Esophagus mucosa (tissue), 1 donor: ENCODE measurements at regions not wholly inside any gene's neighbourhood (a gene's known extent, or its start where the extent isn't known, plus 50 kb on each side); places are given as distances from the start of the nearest gene placed in this dataset.

Experiments used
- ATAC-seq: fragments of 200-7000 bp; cut with Tn5 transposase; one replicate; pipeline ENCODE4 v1.9.1; 2020
- donor health status: DM: yes; HTN: yes; CAD: no.

DNA sequence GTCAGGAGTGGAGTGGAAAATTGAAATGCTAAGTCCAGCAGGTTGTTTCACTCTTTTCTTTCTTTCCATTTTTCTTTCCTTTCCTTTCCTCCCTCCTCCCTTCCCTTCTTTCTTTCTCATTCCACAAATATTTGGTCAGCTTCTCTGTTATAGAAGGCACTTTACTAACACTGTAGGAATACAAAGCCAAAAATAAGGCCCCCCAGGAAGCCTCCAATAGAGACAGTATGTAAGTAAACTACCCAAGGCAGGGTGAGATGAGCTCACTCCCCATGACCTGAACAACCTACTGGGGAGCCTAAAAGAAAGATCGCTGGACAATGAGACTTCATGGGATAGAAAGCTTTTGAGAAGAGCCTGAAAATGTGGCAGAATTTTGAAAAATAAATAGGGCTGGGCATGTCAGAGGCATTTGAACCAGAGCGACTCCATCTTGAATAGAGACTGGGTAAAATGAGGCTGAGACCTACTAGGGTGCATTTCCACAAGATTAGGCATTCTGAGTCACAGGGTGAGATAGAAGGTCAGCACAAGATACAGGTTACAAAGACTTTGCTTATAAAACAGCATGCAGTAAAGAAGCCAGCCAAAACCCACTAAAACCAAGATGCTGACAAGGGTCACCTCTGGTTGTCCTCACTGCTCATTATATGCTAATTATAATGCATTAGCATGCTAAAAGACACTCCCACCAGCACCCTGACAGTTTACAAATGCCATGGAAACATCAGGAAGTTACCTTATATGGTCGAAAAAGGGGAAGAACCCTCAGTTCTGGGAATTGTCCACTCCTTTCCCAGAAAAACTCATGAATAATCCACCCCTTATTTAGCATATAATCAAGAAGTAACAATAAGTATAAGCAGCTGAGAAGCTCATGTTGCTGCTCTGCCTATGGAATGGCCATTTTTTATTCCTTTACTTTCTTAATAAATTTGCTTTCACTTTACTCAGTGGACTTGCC, 158.9 kb upstream of the EGFLAM start:
- no peak for ATAC-seq

GRCh38 chr5:38094889-38095288, 163.5 kb upstream of the EGFLAM start:
- ATAC-seq, result no peak

DNA sequence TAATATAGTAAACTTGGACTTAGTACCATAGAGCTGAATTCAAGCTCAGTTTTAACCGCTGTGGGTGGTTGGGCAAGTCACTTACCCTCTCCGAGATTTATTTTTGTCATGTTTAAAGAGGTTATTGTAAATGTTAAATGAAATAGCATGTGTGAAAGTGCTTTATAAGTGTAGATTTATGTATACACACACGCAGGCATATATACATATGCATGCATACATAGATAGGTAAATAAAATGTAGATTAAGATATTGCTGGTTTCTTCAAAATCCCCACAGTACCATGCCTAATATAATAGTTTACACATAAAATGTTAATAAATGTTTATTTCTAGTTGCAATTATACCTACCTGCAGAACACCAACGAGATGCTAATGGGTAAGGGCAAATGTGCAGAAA, 164.5 kb upstream of the EGFLAM start:
- no peak for ATAC-seq

DNA sequence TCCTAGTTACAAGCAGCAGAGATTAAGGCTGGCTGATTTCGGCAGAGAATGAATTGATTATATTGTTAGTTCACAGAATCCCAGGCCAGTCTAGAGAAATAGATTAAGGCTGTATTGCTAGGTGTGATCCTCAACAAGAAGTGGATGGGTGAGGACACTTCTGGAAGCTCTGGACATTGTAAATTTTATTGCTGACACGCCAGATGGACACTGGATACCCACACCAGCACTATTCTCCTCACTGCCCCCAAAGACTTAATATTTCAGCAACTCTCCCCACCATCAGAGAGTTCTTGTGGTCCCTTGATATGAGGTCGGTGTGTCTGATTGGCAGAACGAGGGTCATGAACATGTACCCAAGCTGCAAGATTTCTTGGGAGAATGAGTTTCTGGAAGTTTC, 171.6 kb upstream of the EGFLAM start:
- no peak for ATAC-seq

GRCh38 chr5:38079620-38080402, 178.5 kb upstream of the EGFLAM start:
- ATAC-seq, result no peak

- ATAC-seq, result no peak
Observed at GRCh38 chr5:38078161-38078560, 180.2 kb upstream of the EGFLAM start.

GRCh38 chr5:38077652-38078051, 180.7 kb upstream of the EGFLAM start:
- ATAC-seq, result no peak

- no peak for ATAC-seq
Observed at GRCh38 chr5:38071831-38072694, 186.3 kb upstream of the EGFLAM start.

- ATAC-seq, result no peak
Observed at GRCh38 chr5:38070304-38070950, 187.9 kb upstream of the EGFLAM start.

DNA sequence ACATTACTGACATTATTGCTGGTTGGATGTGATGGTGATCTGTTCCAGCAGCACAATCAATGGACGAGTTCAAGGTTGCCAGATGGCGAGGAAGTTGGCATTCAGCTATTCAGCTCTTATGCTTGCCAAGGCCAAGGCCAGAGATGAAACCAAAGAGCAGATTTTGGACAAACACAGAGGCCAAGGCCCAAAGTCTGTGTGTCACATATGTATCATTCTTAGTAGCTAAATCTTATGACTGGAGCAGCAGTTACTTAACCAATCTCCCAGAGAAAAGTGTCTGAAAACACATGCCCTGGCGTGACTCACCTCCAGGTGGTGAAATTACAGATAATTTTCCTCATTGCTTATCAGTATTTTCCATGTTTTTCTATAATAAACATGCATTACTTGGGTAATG, 189.0 kb upstream of the EGFLAM start:
- no peak for ATAC-seq

GRCh38 chr5:38060354-38060753, 198.0 kb upstream of the EGFLAM start:
- no peak for ATAC-seq

- no peak for ATAC-seq
Observed at GRCh38 chr5:38059876-38060275, 198.5 kb upstream of the EGFLAM start.

DNA sequence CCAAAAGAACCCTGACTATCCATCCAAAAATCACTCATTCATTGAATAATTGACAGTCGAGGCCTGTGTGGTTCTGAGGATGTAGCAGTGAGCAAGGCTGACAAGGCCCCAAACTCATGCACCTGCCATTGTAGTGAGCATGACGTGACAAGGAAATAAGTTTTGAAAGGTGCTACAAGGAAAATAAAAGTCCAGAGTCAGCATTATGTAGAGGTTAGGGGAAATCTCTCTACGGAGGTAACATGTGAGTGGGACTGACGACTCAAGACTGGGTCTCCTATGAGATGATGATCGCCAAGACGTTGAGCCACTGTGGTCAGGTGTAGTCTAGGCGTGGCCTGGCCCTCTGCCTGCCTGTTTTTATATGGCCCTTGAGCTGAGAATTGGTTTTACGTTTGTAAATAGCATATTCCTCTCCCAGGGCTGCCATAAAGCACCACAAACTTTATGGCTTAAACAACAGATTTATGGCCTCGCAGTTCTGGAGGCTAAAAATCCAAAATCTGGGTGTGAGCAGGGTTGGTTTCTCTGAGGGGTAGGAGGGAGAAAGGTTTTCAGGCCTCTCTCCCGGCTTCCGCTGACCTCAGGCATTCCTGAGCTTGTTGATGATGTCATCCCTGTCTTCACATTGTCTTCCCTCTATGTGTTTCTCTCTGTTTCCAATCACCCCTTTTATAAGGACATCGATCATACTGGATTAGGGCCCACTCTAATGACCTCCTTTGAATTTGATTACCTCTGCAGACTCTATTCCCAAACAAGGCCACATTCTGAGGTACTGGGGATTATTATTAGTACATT, 206.4 kb upstream of the EGFLAM start:
- ATAC-seq, result no peak

GRCh38 chr5:38048400-38048799, 208.6 kb upstream of the GDNF start:
- no peak for ATAC-seq

DNA sequence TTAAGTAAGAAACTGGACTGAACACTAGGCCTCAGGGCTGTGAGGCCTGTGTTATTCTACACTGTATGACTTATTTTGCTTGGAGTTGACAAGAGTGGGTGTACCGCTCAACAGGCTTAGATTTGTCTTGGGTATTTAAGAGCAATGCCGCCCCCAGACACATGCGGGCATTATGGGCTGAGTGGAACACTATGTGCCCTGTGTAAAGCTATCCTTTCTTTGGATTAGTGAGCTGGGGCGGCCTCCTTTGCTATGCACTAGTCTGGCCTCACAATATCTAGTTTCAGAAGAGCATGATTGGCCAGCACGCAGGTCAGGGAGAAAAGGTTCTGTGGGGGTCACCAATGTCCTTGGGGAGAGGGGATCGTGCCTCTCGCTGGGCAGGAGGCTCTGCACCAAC, 206.3 kb upstream of the GDNF start:
- no peak for ATAC-seq

DNA sequence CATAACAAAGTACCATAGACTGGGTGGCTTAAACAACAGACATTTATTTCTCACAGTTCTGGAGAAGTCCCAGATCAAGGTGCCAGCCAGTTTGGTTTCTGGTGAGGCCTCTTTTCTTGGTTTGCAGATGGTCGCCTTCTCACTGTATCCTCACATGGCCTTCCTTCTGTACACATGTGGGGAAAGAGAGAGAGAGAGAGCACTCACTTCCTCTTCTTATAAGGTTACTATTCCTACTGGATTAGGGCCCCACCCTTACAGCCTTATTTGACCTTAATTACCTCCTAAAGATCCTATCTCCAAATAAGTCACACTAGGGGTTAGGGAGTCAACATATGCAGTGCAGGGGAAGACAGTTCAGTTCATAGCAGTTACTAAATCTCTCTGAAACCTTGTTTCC, 205.6 kb upstream of the GDNF start:
- ATAC-seq, result no peak

GRCh38 chr5:38039826-38040225, 200.0 kb upstream of the GDNF start:
- peak; percentile 36 for ATAC-seq

- ATAC-seq, result no peak
Observed at GRCh38 chr5:38039091-38039490, 199.2 kb upstream of the GDNF start.

DNA sequence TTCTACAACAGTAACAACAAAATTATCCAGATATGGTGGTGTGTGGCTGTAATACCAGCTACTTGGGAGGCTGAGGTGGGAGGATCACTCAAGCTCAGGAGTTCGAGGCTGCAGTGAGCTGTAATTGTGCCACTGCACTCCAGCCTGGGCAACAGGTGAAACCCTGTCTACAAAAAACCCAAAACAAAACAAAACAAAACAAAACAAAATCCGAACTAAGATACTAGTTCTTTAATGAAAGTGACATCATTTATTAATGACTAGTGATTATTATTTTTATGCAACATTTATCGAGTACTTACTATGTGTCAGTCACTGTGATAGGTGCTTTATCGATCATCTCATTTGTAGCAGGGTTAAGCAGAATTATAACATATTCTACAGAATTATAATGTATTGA, 196.9 kb upstream of the GDNF start:
- no peak for ATAC-seq

DNA sequence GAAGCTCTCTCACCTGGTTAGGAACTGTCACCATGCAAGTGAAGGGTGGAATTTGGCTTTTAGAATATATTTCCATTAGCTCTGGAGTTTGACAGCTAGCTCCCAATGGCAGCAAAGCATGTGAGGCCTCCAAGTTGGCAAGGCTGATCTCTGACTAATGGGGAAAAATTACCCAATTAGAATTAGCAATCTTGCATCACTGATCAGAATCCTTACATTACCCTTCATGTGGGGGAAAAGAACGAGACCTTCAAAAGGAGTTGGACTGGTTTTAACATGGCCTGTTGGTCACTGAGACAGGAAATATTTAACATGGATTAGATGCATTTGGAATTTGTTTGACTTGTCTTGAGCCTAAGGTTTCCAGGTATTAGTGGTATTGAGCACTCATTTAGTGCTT, 192.3 kb upstream of the GDNF start:
- ATAC-seq, result peak; percentile 59

- ATAC-seq, result no peak
Observed at GRCh38 chr5:38031304-38031703, 191.5 kb upstream of the GDNF start.
